ENCODE measurements at regions not wholly inside any gene's neighbourhood (a gene's known extent, or its start where the extent isn't known, plus 50 kb on each side); places are given as distances from the start of the nearest gene placed in this dataset.
"Not testable (repeated sequence)": the region's sequence is repeated elsewhere in the genome, so short reads cannot be mapped to it uniquely, and the experiment has no call there.

DNA sequence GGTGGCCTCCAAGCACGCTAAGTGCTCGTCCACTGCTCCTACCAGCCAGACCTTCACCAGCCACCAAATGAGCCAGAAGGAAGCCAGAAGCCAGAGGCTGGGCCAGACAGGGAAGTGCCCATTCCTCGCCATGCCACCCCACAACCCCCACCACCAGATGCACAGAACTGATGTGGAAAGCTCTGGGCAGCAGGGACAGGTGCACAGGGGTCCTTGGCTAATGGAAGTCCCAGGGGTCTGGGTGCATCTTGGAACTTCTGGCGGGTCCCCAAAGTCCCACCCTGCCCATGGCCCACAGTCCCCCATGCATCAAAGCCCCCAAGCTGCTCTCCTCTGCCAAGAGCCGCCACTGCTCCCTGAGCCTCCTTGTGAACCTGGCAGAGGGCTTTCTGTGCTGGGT is 173.1 kb upstream of the ID2 start:
- DNase-seq = no peak

DNA sequence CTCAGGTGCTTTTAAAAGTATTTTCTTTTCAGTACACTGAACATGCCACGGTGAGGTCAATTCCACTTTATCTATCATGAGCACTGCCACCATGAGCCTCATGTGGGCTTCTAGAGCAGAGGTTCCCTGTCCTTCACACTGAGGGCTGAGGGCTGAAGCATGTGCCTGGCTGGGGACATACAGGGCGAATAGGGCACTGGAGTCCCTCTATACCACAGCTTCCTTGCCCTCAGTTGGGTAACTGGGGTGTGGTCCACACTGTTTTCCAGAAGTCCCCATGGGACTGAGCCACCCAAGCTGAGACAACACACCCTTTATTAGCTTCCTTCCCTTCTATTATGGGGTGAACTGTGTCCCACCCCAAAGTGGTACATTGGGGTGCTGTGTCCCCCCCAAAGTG is 172.2 kb upstream of the ID2 start:
- DNase-seq = no peak

DNA sequence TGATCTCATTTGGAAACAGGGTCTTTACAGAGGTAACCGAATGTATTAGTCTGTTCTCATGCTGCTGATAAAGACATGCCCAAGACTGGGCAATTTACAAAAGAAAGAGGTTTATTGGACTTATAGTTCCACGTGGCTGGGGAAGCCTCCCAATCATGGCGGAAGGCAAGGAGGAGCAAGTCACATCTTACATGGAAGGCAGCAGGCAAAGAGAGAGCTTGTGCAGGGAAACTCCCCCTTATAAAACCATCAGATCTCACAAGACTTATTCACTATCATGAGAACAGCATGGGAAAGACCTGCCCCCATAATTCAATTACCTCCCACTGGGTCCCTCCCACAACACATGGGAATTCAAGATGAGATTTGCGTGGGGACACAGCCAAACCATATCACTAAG is 171.8 kb upstream of the ID2 start:
- not testable (repeated sequence) for DNase-seq

DNA sequence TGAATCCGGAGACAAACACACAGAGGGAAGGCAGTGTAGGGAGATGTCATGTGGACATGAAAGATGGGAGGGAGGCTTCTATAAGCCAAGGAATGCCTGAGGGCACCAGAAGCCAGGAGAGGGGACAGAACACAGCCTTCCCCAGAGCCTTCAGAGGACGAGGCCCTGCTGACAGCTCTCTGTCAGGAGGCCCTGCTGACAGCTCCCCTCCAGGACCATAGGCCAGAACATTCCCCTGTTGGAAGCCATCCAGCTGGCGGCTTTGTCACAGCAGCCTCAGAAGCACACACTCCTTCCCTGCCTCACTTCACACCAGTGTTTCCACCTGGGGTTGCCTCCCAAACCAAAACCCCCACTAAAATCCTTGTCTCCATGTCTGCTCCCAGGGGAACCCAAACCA is 171.3 kb upstream of the ID2 start:
- no peak for DNase-seq

- no peak for DNase-seq
These were observed 169.8 kb upstream of the ID2 start for GRCh38 chr2:8511868-8512612.

DNA sequence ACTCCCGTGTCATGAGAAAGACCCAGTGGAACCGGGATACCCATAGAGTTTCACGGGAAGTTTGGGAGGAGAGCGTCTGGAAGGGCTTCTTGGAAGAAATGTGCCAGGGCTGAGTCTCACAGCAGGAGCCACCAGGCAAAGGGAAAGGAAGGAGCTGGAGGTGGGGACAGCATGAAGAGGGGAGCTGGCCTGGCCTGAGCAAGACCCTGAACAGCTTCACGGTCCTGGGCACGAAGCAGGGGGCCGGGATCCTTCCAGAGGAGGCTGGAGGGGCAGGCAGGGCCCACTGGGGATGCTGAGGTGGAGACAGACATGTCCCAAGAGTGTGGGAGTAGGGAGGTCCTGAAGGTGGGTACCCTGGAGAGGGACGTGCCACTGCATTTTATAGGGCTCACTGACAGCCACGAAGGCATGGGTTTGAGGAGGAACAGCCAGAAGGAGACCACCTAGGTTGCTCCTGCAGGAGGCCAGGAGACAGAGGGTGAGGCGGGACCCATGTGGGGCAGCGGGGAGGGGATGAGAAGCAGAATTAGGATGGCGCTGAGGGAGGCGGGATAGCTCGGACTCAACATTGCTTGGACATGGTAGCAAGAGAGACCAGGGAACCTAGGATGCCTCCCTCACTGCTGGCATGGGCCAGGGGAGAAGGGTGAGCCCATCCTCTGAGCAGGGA is 168.1 kb upstream of the ID2 start:
- DNase-seq = no peak

- DNase-seq = no peak
These were observed 167.6 kb upstream of the ID2 start for GRCh38 chr2:8514274-8514662.

DNA sequence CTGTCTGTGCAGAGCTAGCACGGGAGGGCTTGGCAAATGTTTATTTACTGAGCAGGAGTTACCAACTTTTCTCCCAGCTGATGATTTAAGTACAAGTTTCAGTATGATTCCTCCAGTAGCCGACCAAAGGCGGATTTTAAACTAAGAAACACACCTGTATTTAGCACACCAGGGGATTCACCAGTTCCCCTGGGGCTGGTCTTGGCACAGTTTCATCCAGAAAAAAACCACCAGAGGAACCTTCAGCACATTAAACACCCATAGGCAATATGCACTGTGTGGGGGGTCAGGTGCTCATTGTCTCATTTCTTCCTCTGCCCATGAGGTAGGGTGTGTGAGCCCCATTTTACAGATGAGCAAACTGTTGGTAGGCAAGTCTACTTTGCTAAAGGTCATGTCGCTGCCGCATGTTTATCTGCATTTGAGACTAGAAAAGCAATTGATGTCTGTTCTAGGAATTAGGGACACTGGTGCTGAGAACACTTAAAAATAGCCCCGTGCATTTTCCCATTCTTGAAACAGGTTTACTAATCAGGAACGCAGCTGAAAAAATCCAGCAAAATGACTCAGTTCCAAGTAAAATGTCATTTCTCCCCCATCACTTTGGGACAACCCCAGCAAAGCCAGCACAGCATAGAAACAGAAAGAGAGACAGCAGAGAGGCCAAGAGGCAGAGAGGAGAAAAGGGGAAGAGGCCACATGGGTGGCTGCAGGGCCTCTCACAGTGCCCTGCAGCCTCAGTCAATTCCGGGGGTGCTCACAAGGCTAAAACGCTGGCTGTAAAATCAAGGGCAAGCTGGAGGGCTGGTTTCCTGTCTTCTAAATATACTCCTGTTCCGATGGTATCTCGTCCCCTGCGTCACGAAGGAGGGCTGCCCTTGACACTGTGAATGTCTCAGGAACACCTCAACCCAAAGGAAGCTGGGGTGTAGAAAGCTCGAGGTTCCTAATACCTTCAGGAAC is 166.8 kb upstream of the ID2 start:
- no peak for DNase-seq

DNA sequence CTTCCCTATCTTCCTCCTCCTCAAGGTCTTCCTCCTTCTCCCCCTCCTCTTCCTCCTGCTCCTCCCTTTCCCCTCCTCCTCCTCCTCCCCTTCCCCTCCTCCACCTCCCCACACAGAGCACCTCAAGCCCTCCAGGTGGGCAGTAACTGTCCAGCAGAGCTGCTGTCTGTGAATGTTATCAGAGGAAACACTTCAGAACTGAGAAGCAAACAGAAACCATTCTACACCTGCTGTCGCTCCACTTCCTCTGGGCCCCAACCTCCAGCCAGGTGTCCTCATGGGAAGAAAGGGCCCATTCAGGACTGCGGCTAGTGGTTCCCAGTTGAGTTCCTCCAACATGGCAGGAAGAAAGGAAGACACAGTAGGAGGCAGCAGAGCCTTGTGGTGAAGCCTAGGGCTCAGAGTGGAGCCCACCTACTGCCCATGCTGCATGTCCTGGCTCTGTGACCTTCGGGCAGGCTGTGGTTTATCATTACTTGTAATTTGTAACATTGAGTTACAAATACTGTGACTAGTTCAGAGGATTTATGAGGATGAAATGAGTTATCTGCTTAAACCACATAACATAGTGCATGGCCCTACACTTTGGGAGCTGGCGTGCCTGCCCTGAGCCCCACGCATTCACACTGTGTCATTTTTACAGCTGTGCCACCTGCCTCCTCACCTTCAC is 165.9 kb upstream of the ID2 start:
- DNase-seq = no peak

- no peak for DNase-seq
These were observed 163.9 kb upstream of the ID2 start for GRCh38 chr2:8517850-8518498.

GRCh38 chr2:8518979-8519668 is 162.7 kb upstream of the ID2 start:
- no peak for DNase-seq

GRCh38 chr2:8520791-8521344 is 161.0 kb upstream of the ID2 start:
- DNase-seq = no peak

DNA sequence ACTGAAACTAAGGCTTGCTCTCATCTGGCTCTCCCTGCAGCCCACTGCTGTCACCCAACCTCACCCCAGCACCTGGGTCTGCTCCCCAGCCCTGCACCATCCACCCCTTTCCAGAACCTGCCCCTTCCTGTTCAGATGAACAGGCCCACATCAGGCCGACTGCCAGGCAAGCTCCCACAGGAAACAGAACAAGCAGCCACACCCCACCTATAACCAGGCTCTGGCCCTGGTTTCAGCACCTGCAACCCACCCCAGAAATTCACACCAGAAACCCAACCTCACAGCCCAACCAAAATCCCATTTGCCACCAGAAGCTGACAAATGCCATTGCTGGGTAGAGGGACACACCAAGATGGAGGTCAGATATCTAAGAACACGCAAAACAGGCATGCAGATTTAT is 159.2 kb upstream of the ID2 start:
- no peak for DNase-seq

DNA sequence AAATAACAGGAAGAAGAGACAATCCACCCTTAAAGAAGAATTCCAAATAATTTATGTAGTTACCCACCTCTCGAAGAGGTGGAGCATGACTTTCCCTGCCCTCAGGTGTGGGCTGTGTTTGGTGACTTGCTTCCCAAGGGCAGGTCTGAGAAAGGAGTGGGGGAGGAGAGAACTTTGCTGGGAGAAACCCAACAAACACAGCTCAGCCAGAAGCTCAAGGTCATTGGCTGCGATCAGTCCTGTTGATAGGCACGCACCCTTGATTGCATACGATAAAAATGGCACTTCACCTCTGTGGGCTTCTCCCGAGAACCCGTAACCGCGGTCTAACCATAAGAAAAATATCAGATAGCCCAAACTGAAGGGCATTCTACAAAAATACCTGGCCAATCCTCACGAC is 157.5 kb upstream of the ID2 start:
- no peak for DNase-seq

GRCh38 chr2:8524823-8525222 is 157.0 kb upstream of the ID2 start:
- DNase-seq = no peak

GRCh38 chr2:8525236-8525581 is 156.6 kb upstream of the ID2 start:
- no peak for DNase-seq

DNA sequence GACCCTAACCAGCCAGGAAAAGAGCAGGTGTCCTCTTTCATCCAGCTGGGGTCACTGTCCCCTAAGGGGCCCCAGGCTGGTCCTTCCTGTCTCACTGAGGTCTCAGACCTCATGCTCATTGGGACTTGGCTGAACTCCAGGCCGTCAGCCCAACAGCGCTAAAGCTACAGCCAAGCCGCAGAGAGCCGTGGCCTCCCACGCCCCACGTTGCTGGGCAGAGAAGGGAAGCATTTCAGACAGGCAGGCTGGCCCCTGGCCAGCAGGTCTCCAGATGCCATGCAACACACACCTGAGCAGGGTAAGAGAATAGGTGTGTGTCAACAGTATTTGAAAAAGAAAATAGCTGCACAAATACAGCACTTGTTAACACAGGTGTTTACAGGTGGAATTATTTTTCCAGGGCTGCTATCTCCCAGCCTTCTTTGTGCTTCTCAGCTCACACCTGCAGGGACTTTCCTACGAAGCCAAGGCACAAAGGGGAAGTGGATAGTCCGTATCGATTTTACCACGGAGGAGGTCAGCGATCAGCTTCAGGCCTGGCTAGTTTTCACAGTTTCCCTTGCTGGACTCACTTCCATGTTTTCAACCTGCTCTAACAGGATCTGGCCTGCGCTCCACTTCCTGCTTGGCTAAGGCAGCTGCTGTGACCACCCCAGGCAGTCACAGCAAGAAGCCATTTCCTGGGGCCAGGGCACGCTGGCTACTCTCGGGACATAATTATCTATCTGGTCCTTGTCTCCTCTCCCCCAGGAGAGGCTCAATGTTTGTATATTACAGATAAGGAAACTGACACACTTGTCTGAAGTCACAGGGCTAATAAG is 156.1 kb upstream of the ID2 start:
- peak; percentile 13 for DNase-seq

- no peak for DNase-seq
These were observed 155.5 kb upstream of the ID2 start for GRCh38 chr2:8526403-8526696.

GRCh38 chr2:8527031-8527430 is 154.8 kb upstream of the ID2 start:
- DNase-seq = no peak

- no peak for DNase-seq
These were observed 154.2 kb upstream of the ID2 start for GRCh38 chr2:8527676-8528075.

GRCh38 chr2:8528863-8529262 is 153.0 kb upstream of the ID2 start:
- DNase-seq = no peak

All from NCI-H82 (cell line).